ENCODE measurements at regions not wholly inside any gene's neighbourhood (a gene's known extent, or its start where the extent isn't known, plus 50 kb on each side); places are given as distances from the start of the nearest gene placed in this dataset.

GRCh38 chr16:22687031-22687530 lies 126.9 kb upstream of the HS3ST2 start:
- Histone ChIP-seq H2BK5ac (ENCODE audit: low read depth, low read length, poor library complexity, severe bottlenecking) (no peak overlapping the region), H2AK9ac (replicated peaks; ENCODE audit: low read depth, low read length, poor library complexity) (no peak overlapping the region), H4K8ac (ENCODE audit: low read depth in 2 of 2, low read length in 2 of 2) (no peak overlapping the region), H3K9ac (ENCODE audit: low read depth, low read length) (no peak overlapping the region), H4K5ac (ENCODE audit: low read depth, low read length) (no peak overlapping the region), H3K4me1 (ENCODE audit: control insufficient read depth, insufficient read depth, low read length) (no peaks in the 10 kb centered on the region), H3K4me2 (ENCODE audit: low read depth, low read length) (no peak overlapping the region), H2BK20ac (ENCODE audit: low read depth, low read length) (no peak overlapping the region), H3K18ac (ENCODE audit: low read depth, low read length) (no peak overlapping the region), H4K20me1 (ENCODE audit: insufficient read depth, low read length) (no peaks in the 10 kb centered on the region), H2BK15ac (ENCODE audit: low read depth, low read length) (no peak overlapping the region), H2AFZ (replicated peaks; ENCODE audit: low read length, poor library complexity) (no peak overlapping the region), H3K9me1 (ENCODE audit: insufficient read depth, low read length) (no peaks in the 10 kb centered on the region), H3K9me3 (ENCODE audit: control insufficient read depth, insufficient read depth, low read length) (no peaks in the 10 kb centered on the region), H3K4me3 (ENCODE audit: insufficient read depth, low read depth, low read length) (no peak overlapping the region), H3K56ac (ENCODE audit: extremely low read depth, insufficient read depth, low read length) (no peak overlapping the region), H3K36me3 (ENCODE audit: control insufficient read depth, insufficient read depth, low read length) (no peaks in the 10 kb centered on the region), H3K79me1 (ENCODE audit: low read depth in 1 of 2, low read length in 2 of 2) (no peaks in the 10 kb centered on the region), H4K91ac (ENCODE audit: insufficient read depth, low read depth, low read length) (no peak overlapping the region), H2BK120ac (ENCODE audit: low read depth, low read length) (no peak overlapping the region), H3K27ac (ENCODE audit: insufficient read depth, low read length) (no peak overlapping the region), H3K4ac (ENCODE audit: low read depth, low read length) (no peak overlapping the region), H3K23ac (ENCODE audit: low read depth, low read length) (no peak overlapping the region), H2AK5ac (ENCODE audit: low read depth, low read length) (no peak overlapping the region), H3K14ac (replicated peaks; ENCODE audit: low read depth, low read length) (no peak overlapping the region), H3K27me3 (ENCODE audit: control insufficient read depth, insufficient read depth, low read length) (peaks cover 7% of the 10 kb centered on the region; the same call in 1 of the 2 replicates)
- dilution Hi-C loops (cut with HindIII; ENCODE audit: low sequenced_read_pairs, unreplicated experiment) = no loop called here
- TF ChIP-seq RCOR1 (IDR thresholded peaks at IDR 0.05; ENCODE audit: insufficient replicate concordance, low read length) (no peak), CHD1 (IDR thresholded peaks at IDR 0.05; ENCODE audit: low read depth, low read length) (no peak), BHLHE40 (IDR thresholded peaks at IDR 0.05; ENCODE audit: low read depth, low read length) (no peak), RFX5 (IDR thresholded peaks at IDR 0.05; ENCODE audit: low read depth, low read length) (no peak), POLR2A (IDR thresholded peaks at IDR 0.05; ENCODE audit: low read depth, low read length) (no peak), MAFK (IDR thresholded peaks at IDR 0.05; ENCODE audit: low read depth, low read length) (no peak), MAZ (IDR thresholded peaks at IDR 0.05; ENCODE audit: borderline replicate concordance, low read depth, low read length) (no peak), RAD21 (IDR thresholded peaks at IDR 0.05; ENCODE audit: low read length) (no peak), CEBPB (IDR thresholded peaks at IDR 0.05; ENCODE audit: low read depth, low read length) (no peak), CTCF (conservative IDR thresholded peaks at IDR 0.05; ENCODE audit: low read depth, low read length) (no peak), NFE2L2 (IDR thresholded peaks at IDR 0.05; ENCODE audit: low read depth, low read length) (no peak), FOS (IDR thresholded peaks at IDR 0.05; ENCODE audit: low read depth, low read length) (no peak), USF2 (IDR thresholded peaks at IDR 0.05; ENCODE audit: low read depth, low read length) (no peak), SMC3 (IDR thresholded peaks at IDR 0.05; ENCODE audit: low read depth, low read length) (no peak), ELK1 (IDR thresholded peaks at IDR 0.05; ENCODE audit: borderline replicate concordance, low read depth, low read length) (no peak), MXI1 (IDR thresholded peaks at IDR 0.05; ENCODE audit: borderline replicate concordance, low read depth, low read length) (no peak)
- ATAC-seq (ENCODE audit: low read depth) = no peak
- BruUV-seq (replicated peaks) = no TSS peak
- ChIA-PET CTCF (no interaction called here), POLR2A (ENCODE audit: unreplicated experiment) (no interaction called here)
- in situ Hi-C loops (cut with MboI; ENCODE audit: low sequenced_read_pairs) = no loop called here
- WGBS, 2 experiments (ENCODE audit: extremely low coverage in 2 of 2, insufficient read length in 1 of 2) = no CpG with 5 or more reads among the region's 2 CpGs
- DNase-seq = no peak
- intact Hi-C loops (cut with micrococcal nuclease) = no loop called here
